GM13977 (cell line): ENCODE measurements at regions not wholly inside any gene's neighbourhood (a gene's known extent, or its start where the extent isn't known, plus 50 kb on each side); places are given as distances from the start of the nearest gene placed in this dataset.

Experiments
- DNase-seq: peaks from one replicate; pipeline ENCODE4 v3.0.0; 2012; ENCODE audit warnings: low spot score
- in situ Hi-C: fragments of 300-500 bp; cut with MboI; formaldehyde crosslinking; loops from one replicate; pipeline ENCODE4 v1.12.0; 2022; ENCODE audit warnings: low sequenced_read_pairs, low pct_unique_long_range_greater_than_20kb, mixed read lengths, inconsistent platforms; ENCODE audit not compliant: unreplicated experiment
- TF ChIP-seq, protein P1 (sequence below): IDR thresholded peaks from 2 replicates; pipeline ENCODE4 v1.5.1; 2012; ENCODE audit warnings: mild to moderate bottlenecking, control low read depth; ENCODE audit not compliant: insufficient read depth; ENCODE audit errors: extremely low read depth, missing control alignments

DNA sequence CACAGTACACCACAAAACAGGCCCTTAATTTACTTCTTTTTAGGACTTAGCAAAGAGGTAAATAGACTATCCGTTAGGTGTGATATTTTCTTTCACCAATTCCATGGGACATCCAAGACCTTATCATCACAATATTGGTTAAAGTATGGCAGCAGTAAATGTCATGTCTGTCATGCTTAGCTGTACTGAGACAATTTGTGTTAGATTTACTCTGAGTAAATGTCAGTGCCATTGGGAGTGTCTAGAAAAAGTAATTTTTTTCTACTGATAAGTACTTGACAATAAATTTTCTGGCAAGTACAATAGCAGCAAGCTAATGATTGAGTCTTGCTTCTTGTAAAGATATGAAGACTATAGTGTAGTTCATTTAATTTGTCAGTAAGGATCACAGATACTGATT lies 756.1 kb downstream of the FAM133A start:
- TF ChIP-seq, protein P1, sequence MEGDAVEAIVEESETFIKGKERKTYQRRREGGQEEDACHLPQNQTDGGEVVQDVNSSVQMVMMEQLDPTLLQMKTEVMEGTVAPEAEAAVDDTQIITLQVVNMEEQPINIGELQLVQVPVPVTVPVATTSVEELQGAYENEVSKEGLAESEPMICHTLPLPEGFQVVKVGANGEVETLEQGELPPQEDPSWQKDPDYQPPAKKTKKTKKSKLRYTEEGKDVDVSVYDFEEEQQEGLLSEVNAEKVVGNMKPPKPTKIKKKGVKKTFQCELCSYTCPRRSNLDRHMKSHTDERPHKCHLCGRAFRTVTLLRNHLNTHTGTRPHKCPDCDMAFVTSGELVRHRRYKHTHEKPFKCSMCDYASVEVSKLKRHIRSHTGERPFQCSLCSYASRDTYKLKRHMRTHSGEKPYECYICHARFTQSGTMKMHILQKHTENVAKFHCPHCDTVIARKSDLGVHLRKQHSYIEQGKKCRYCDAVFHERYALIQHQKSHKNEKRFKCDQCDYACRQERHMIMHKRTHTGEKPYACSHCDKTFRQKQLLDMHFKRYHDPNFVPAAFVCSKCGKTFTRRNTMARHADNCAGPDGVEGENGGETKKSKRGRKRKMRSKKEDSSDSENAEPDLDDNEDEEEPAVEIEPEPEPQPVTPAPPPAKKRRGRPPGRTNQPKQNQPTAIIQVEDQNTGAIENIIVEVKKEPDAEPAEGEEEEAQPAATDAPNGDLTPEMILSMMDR, result no peak
- in situ Hi-C loops, result no loop called here

DNA sequence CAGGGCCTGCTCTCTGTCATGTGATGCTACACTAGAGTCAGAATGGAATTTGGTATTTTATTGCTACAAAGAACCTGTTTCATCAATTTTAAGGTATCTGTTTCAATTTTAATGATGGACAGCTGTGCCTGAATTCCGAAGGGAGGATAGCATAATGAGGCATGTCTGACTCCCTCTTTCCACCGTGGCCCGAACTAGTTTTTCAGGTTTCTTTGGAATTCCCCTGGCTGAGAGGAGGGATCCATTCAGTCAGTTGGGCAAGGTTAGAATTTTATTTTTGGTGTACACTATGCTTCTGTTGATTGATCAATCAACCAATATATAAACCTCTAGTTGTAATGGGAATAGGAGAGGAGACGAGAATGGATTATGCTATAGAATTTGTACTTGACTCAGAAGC lies 761.8 kb downstream of the FAM133A start:
- no peak for DNase-seq
- in situ Hi-C loops, result no loop called here
- TF ChIP-seq, protein P1, result no peak

More for the DNA sequence above, 756.1 kb downstream of the FAM133A start:
- no peak for DNase-seq

DNA sequence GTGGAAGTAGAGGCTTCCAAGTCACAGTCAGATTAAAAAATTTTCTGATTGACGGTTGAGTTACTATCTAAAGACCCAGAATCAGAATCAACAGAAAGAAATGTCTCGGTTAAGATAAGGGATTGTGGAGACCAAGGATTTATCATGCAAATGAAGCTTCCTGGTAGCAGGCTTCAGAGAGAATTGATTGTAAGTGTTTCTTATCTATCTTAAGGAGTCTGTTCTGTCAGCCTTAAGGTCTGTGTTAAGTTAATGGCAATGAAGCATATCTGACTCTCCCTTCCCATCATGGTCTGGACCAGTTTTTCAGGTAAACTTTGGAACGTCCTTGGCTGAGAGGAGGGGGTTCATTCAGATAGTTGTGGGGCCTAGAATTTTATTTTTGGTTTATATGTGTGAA lies 780.2 kb downstream of the FAM133A start:
- TF ChIP-seq, protein P1, result no peak
- DNase-seq, result no peak
- in situ Hi-C loops, result no loop called here

DNA sequence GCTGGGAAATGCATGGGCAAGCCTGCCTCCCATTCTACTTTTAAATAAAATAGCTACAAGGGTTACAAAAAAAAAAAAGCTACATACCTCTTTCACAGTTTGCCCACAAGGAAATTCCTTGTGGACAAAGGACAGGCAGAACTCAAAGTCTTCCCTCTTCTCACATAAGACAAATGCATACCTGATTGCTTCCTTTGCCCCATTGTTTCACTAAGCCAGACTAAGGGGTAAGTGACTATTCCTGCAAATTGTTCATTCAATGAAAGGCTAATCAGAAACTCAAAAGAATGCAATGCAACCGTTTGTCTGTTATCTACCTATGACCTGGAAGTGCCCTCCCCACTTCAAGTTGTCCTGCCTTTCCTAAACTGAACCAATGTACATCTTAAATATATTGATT lies 780.6 kb downstream of the FAM133A start:
- no peak for DNase-seq
- in situ Hi-C loops, result no loop called here
- TF ChIP-seq, protein P1, result no peak

DNA sequence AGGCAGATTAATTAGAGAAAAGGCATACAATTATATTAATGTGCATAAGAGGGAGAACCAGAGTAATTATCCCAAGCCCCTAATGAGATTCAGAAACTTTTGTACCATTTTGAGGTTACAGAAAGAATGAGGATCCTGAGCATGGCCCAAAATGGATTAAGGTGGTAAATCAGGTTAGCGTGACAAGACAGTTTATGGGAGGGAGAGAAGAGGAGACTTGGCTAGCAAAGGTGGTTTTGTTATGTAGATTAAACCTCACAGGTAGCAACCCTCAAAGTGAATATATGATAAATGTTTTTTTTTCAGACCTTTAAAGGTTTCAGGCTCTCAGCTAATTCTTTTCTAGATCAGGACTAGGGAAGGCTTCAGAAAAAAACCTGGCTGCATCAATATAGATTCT lies 781.8 kb downstream of the FAM133A start:
- DNase-seq, result no peak
- TF ChIP-seq, protein P1, result no peak
- in situ Hi-C loops, result no loop called here

DNA sequence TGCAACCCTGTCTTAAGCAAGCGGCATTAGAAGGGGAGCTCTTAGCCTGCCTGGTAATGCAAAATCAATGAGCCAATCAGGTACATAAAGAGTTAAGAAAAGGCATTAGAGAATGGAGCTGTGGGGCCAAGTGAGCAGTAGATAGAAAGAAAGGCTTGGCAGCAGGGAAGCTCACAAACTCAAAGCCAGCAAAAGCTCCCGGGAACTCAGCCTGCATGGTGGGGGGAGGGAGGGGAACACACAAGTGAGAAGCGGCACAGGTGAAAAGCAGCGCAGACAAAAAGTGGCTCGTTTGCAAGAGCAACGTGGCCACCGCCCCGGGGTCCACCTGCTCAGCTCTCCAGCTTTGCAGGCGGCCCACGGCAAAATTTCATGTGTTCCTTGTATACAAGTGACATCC lies 818.5 kb downstream of the FAM133A start:
- TF ChIP-seq, protein P1, result no peak
- DNase-seq, result no peak
- in situ Hi-C loops, result no loop called here

DNA sequence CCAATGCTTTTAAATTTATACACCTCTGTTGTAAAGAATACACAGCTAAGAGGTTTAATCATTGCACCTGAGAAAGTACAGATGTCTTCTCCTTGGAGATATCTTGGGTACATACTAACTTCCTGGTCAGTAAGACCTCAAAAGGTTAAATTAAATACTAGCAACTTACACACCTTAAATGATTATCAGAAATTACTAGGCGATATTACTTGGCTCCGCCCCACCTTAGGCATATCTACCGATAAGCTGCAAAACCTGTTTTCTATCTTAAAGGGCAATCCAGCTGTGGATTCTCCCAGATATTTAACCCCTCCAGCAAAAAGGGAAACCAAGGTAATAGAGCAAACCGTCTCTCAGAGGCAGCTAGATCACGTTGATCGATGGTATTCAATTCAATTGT lies 819.4 kb downstream of the FAM133A start:
- TF ChIP-seq, protein P1, result no peak
- in situ Hi-C loops, result no loop called here

More for the DNA sequence above, 819.4 kb downstream of the FAM133A start:
- no peak for DNase-seq
